Mesendoderm (in vitro differentiated cells): ENCODE measurements at regions not wholly inside any gene's neighbourhood (a gene's known extent, or its start where the extent isn't known, plus 50 kb on each side); places are given as distances from the start of the nearest gene placed in this dataset.
"Not testable (repeated sequence)": the region's sequence is repeated elsewhere in the genome, so short reads cannot be mapped to it uniquely, and the experiment has no call there.

ENCODE experiments used
- DNase-seq: peaks from one replicate; pipeline ENCODE4 v3.0.0; 2013
- H2AK5ac ChIP-seq: 2 replicates; pipeline ENCODE4 v1.6.1; 2013; ENCODE audit warnings: low read length, inconsistent platforms
- H2BK120ac ChIP-seq: 2 replicates; pipeline ENCODE4 v1.6.1; 2013; ENCODE audit warnings: low read depth, mild to moderate bottlenecking, low read length, moderate library complexity, mixed read lengths
- H2BK15ac ChIP-seq: replicated peaks from 2 replicates; pipeline ENCODE4 v1.6.1; 2013; ENCODE audit warnings: low read depth, mild to moderate bottlenecking, moderate library complexity
- H2BK5ac ChIP-seq: 2 replicates; pipeline ENCODE4 v1.6.1; 2013; ENCODE audit warnings: low read length, inconsistent platforms
- H3K18ac ChIP-seq: 2 replicates; pipeline ENCODE4 v1.6.1; 2013; ENCODE audit warnings: mild to moderate bottlenecking, low read length, mixed read lengths
- H3K23ac ChIP-seq: one replicate; pipeline ENCODE4 v1.6.1; 2013; ENCODE audit warnings: low read length
- H3K27ac ChIP-seq: 2 replicates; pipeline ENCODE4 v1.5.1; 2013; ENCODE audit warnings: low read depth, mild to moderate bottlenecking, inconsistent platforms, low read length, moderate library complexity
- H3K27me3 ChIP-seq: 2 replicates; pipeline ENCODE4 v1.6.1; 2013; ENCODE audit warnings: low read length, control low read depth, mild to moderate bottlenecking, inconsistent platforms; ENCODE audit not compliant: insufficient read depth, poor library complexity
- H3K36me3 ChIP-seq: 2 replicates; pipeline ENCODE4 v1.6.1; 2013; ENCODE audit warnings: low read length, inconsistent platforms; ENCODE audit not compliant: control insufficient read depth, insufficient read depth
- H3K4ac ChIP-seq: one replicate; pipeline ENCODE4 v1.6.1; 2013; ENCODE audit warnings: low read depth, mild to moderate bottlenecking, low read length, moderate library complexity
- H3K4me1 ChIP-seq: 2 replicates; pipeline ENCODE4 v1.6.1; 2013; ENCODE audit warnings: low read depth, low read length, inconsistent platforms; ENCODE audit not compliant: control insufficient read depth
- H3K4me2 ChIP-seq: 2 replicates; pipeline ENCODE4 v1.6.1; 2013; ENCODE audit warnings: low read length
- H3K4me3 ChIP-seq: 2 replicates; pipeline ENCODE4 v1.5.1; 2013; ENCODE audit warnings: mild to moderate bottlenecking, low read length
- H3K56ac ChIP-seq: one replicate; pipeline ENCODE4 v1.6.1; 2013; ENCODE audit warnings: low read length
- H3K79me1 ChIP-seq: 2 replicates; pipeline ENCODE4 v1.6.1; 2013; ENCODE audit warnings: low read length, inconsistent platforms
- H3K79me2 ChIP-seq: 2 replicates; pipeline ENCODE4 v1.6.1; 2013; ENCODE audit warnings: mild to moderate bottlenecking, low read length; ENCODE audit not compliant: control insufficient read depth, insufficient read depth
- H3K9ac ChIP-seq: 2 replicates; pipeline ENCODE4 v1.6.1; 2013; ENCODE audit warnings: low read length, inconsistent platforms
- H4K5ac ChIP-seq: one replicate; pipeline ENCODE4 v1.6.1; 2013; ENCODE audit warnings: low read length
- H4K8ac ChIP-seq: one replicate; pipeline ENCODE4 v1.6.1; 2013; ENCODE audit warnings: low read depth, mild to moderate bottlenecking, control low read depth, low read length, moderate library complexity
- WGBS: extraction: QIAGEN DNeasy Blood & Tissue Kit; methylation state at CpG from one replicate; pipeline ENCODE4 v1.1.7; 2013; ENCODE audit warnings: low lambda C conversion rate, missing lambda C conversion rate; ENCODE audit not compliant: insufficient coverage; ENCODE audit errors: extremely low coverage; 5-methylcytosine and 5-hydroxymethylcytosine counted together

DNA sequence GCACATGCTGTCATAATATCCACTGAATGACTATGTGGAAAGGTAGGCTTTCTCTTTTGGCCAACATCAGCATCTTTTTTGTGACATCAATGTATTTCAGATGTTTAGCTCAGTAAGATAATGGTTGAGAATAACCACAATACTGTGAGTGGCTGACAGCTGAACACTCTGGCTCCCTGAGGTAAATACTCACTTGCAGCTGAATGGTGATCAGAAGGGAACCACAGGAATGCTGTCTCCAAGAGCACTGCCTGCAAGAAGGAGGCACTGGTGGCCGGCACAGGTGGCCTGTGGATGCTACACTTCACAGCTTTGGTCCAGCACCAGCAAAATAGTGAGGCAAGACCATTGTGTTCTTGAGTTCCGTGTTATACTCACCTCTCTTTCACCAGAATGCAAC, 118.7 kb upstream of the PPM1J start:
- no peak overlapping the region for H2BK5ac ChIP-seq
- no peak overlapping the region for H3K23ac ChIP-seq
- no peak overlapping the region for H2BK15ac ChIP-seq
- H3K79me1 ChIP-seq = no peaks in the 10 kb centered on the region
- H3K36me3 ChIP-seq = no peaks in the 10 kb centered on the region
- no peak overlapping the region for H3K56ac ChIP-seq
- H3K27me3 ChIP-seq = no peaks in the 10 kb centered on the region
- H3K79me2 ChIP-seq = no peaks in the 10 kb centered on the region
- no peak overlapping the region for H3K27ac ChIP-seq
- H3K4me3 ChIP-seq = no peak overlapping the region
- H3K18ac ChIP-seq = no peak overlapping the region
- WGBS = no CpG with 5 or more reads among the region's 2 CpGs
- no peak overlapping the region for H2BK120ac ChIP-seq
- DNase-seq = no peak
- H2AK5ac ChIP-seq = no peak overlapping the region
- H3K4me1 ChIP-seq = no peaks in the 10 kb centered on the region
- H4K8ac ChIP-seq = no peak overlapping the region
- H3K9ac ChIP-seq = no peak overlapping the region
- H4K5ac ChIP-seq = no peak overlapping the region
- H3K4me2 ChIP-seq = no peak overlapping the region
- no peak overlapping the region for H3K4ac ChIP-seq

GRCh38 chr1:112832259-112832658, 117.1 kb upstream of the PPM1J start:
- H3K4ac ChIP-seq, H3K27me3 ChIP-seq, H3K79me2 ChIP-seq, H2BK120ac ChIP-seq, H2BK5ac ChIP-seq, H4K8ac ChIP-seq, H2BK15ac ChIP-seq, H4K5ac ChIP-seq, H2AK5ac ChIP-seq, H3K9ac ChIP-seq, H3K27ac ChIP-seq, H3K18ac ChIP-seq, H3K79me1 ChIP-seq, H3K36me3 ChIP-seq, H3K4me3 ChIP-seq, DNase-seq, H3K4me2 ChIP-seq, H3K23ac ChIP-seq, H3K56ac ChIP-seq, H3K4me1 ChIP-seq: not testable (repeated sequence)
- no CpG with 5 or more reads among the region's 8 CpGs for WGBS

- H3K23ac ChIP-seq, H2AK5ac ChIP-seq, H3K56ac ChIP-seq, H3K27me3 ChIP-seq, H3K4me2 ChIP-seq, H3K27ac ChIP-seq, H3K79me1 ChIP-seq, H3K36me3 ChIP-seq, H3K9ac ChIP-seq, H3K4me3 ChIP-seq, H3K79me2 ChIP-seq, H2BK5ac ChIP-seq, H4K5ac ChIP-seq, H3K4ac ChIP-seq, H4K8ac ChIP-seq, H2BK120ac ChIP-seq, H2BK15ac ChIP-seq, DNase-seq: not testable (repeated sequence)
- H3K4me1 ChIP-seq = peaks cover 11% of the 10 kb centered on the region
- WGBS = no CpG with 5 or more reads among the region's 3 CpGs
- H3K18ac ChIP-seq = peak overlapping the region; percentile 23
Measured at GRCh38 chr1:112829691-112830090, 114.6 kb upstream of the PPM1J start.

DNA sequence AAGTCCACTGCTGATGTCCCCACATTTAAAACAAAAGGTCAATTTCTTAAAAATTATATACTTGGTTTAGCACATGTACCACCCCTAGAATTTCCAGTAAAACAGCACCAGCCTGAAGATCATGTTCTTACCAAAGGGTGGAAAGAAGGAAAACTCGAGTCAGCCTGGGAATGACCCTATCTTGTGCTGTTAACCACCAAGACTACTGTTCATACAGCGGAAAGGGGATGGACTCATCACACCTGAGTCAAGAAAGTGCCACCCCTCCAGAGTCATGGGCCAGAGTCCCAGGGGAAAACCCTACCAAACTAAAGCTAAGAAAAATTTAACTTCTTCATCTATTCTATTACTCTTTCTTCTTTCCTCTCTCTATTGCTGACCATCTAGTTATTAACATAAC, 113.6 kb upstream of the PPM1J start:
- Histone ChIP-seq H3K36me3 (no peaks in the 10 kb centered on the region), H3K27me3 (no peaks in the 10 kb centered on the region)
- WGBS = no CpG with 5 or more reads among the region's 2 CpGs

DNA sequence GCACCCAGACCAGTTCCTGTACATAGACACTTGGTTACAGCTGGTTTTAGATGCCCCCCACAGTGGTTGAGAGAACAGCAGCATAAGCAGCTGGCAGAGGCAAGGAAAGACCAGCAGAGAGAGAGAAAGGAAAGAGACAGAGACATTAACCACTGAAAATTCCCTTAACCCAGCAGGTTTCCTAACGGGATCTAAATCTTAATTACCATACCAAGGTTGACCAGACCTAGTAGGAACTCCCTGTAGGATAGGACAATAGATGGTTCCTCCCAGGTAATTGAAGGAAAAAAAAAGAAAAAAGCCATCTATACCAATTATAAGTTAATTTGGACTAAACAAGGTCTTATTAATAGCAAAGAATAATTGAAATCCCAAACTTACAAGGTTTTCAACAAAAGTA, 112.3 kb upstream of the PPM1J start:
- H3K4me1 ChIP-seq = peaks cover 11% of the 10 kb centered on the region
- not testable (repeated sequence) for H3K79me1 ChIP-seq, H3K4ac ChIP-seq, H3K9ac ChIP-seq, H4K5ac ChIP-seq, H3K18ac ChIP-seq, H3K4me3 ChIP-seq, H3K27me3 ChIP-seq, H2AK5ac ChIP-seq, H2BK120ac ChIP-seq, H3K36me3 ChIP-seq, H2BK5ac ChIP-seq, H4K8ac ChIP-seq, DNase-seq, H3K23ac ChIP-seq, H3K4me2 ChIP-seq, H2BK15ac ChIP-seq
- H3K56ac ChIP-seq = peak overlapping the region; percentile 93
- peaks cover 11% of the 10 kb centered on the region for H3K79me2 ChIP-seq
- WGBS = no CpG with 5 or more reads among the region's 1 CpG
- H3K27ac ChIP-seq = peak overlapping the region; percentile 97

More for the DNA sequence above, 113.6 kb upstream of the PPM1J start:
- Histone ChIP-seq H4K8ac (no peak overlapping the region), H3K4me1 (peaks cover 11% of the 10 kb centered on the region), H3K79me2 (peaks cover 3% of the 10 kb centered on the region), H2BK120ac (no peak overlapping the region), H3K4me2 (no peak overlapping the region), H3K79me1 (no peaks in the 10 kb centered on the region), H2AK5ac (no peak overlapping the region), H3K9ac (no peak overlapping the region), H3K4me3 (no peak overlapping the region), H3K18ac (no peak overlapping the region), H2BK5ac (no peak overlapping the region), H3K56ac (no peak overlapping the region), H2BK15ac (no peak overlapping the region), H3K4ac (no peak overlapping the region), H3K27ac (no peak overlapping the region), H3K23ac (no peak overlapping the region), H4K5ac (no peak overlapping the region)
- DNase-seq = no peak

- H2AK5ac ChIP-seq = peak overlapping the region; percentile 98
- H3K9ac ChIP-seq = peak overlapping the region; percentile 70
- H2BK15ac ChIP-seq = no peak overlapping the region
- H3K27ac ChIP-seq = peak overlapping the region; percentile 97
- H4K5ac ChIP-seq = peak overlapping the region; percentile 97
- no peak overlapping the region for H3K4me3 ChIP-seq
- H3K56ac ChIP-seq = peak overlapping the region; percentile 93
- peak overlapping the region; percentile 47 for H2BK120ac ChIP-seq
- H3K4me2 ChIP-seq = no peak overlapping the region
- peak overlapping the region; percentile 100 for H3K23ac ChIP-seq
- H3K79me1 ChIP-seq = no peaks in the 10 kb centered on the region
- H2BK5ac ChIP-seq = peak overlapping the region; percentile 100
- whole genome bisulfite sequencing = no CpG with 5 or more reads among the region's 16 CpGs
- peak overlapping the region; percentile 77 for H3K18ac ChIP-seq
- peaks cover 14% of the 10 kb centered on the region for H3K79me2 ChIP-seq
- H3K27me3 ChIP-seq = no peaks in the 10 kb centered on the region
- peak overlapping the region; percentile 88 for H3K4ac ChIP-seq
- peaks cover 13% of the 10 kb centered on the region for H3K4me1 ChIP-seq
- DNase-seq = peak; percentile 79
- H4K8ac ChIP-seq = peak overlapping the region; percentile 67
- peaks cover 2% of the 10 kb centered on the region for H3K36me3 ChIP-seq
Measured at GRCh38 chr1:112826217-112826944, 111.2 kb upstream of the PPM1J start.
